HL-60 (cell line): ENCODE measurements at regions not wholly inside any gene's neighbourhood (a gene's known extent, or its start where the extent isn't known, plus 50 kb on each side); places are given as distances from the start of the nearest gene placed in this dataset.
"Not testable (repeated sequence)": the region's sequence is repeated elsewhere in the genome, so short reads cannot be mapped to it uniquely, and the experiment has no call there.

ENCODE experiments used
- DNase-seq, 2 experiments: peaks; one replicate each; pipeline ENCODE4 v3.0.0-alpha.2; 2010 to 2020; ENCODE audit warnings: low read depth in 1 of 2, low spot score in 1 of 2
- H3K27ac ChIP-seq: fragments of 250-450 bp; sonication (Bioruptor Pico); replicated peaks from 2 replicates; pipeline ENCODE4 v1.5.1; 2020; ENCODE audit warnings: mild to moderate bottlenecking, moderate library complexity
- H3K27me3 ChIP-seq: fragments of 250-450 bp; sonication (Bioruptor Pico); 2 replicates; pipeline ENCODE4 v1.5.1; 2021; ENCODE audit warnings: mild to moderate bottlenecking, moderate library complexity; ENCODE audit not compliant: insufficient read depth, poor library complexity, severe bottlenecking
- H3K4me3 ChIP-seq: replicated peaks from 2 replicates; pipeline ENCODE4 v1.5.1; 2011; ENCODE audit warnings: mild to moderate bottlenecking, control low read depth, low read length; ENCODE audit not compliant: insufficient read depth
- GABPA ChIP-seq: IDR thresholded peaks from 2 replicates; pipeline ENCODE4 v1.6.1; 2012; ENCODE audit warnings: low read depth
- POLR2AphosphoS5 ChIP-seq: IDR thresholded peaks from 2 replicates; pipeline ENCODE4 v1.6.1; 2012; ENCODE audit warnings: low read depth
- SPI1 ChIP-seq: IDR thresholded peaks from 2 replicates; pipeline ENCODE4 v1.6.1; 2012; ENCODE audit warnings: low read depth, mild to moderate bottlenecking, borderline replicate concordance
- TF ChIP-seq, protein P1 (sequence below): IDR thresholded peaks from one replicate; pipeline ENCODE4 v1.5.1; 2011; ENCODE audit warnings: low read length, control low read depth, inconsistent platforms; ENCODE audit not compliant: insufficient read depth
- TF ChIP-seq, protein P2 (sequence below): IDR thresholded peaks from 2 replicates; pipeline ENCODE4 v1.6.1; 2012; ENCODE audit warnings: low read depth; ENCODE audit not compliant: insufficient replicate concordance

DNA sequence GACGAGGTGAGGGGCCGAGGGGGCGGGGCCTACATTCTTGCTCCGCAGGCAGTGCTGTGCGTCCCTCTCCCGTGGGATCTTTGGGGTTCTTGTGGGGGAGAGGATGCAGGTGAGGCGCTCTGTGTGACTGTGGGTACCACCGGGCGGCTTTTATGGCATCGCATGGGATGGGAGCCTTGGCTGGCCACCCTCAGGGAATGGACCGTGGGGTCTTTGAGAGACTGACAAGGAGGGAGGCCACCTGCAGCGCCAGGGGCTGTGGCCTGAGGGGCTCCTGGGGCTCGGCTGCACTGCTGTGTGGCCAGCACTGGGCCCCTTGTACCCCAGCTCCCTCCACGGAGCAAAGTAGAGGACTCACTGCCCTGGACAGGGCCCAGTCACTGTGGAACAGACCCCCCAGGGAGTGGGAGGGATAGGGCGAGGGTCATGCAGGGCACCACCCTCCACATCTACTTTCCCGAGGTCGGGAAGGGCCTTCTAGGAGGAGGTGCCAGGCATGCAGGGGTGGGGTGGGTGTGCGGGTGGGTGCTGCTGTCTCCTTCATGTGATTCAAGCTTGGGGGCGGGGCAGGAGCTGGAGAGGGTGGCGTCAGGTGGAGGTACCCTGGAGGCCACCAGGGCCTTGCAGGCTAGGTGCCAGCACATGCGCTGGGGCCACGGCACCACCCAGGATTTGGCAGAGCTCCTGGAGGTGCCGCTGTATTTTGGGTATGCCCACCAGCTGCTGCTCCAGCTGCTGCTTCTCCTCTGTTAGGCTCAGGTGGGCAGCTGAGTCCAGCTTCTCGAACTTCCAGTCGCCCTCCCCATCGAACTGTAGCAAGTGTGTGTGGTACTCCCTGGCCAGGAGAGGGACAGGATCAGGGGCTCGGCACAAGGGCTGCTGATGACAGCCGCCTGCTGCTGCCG lies 1072.4 kb downstream of the RPIA start:
- TF ChIP-seq SPI1: no peak
- TF ChIP-seq, protein P1, sequence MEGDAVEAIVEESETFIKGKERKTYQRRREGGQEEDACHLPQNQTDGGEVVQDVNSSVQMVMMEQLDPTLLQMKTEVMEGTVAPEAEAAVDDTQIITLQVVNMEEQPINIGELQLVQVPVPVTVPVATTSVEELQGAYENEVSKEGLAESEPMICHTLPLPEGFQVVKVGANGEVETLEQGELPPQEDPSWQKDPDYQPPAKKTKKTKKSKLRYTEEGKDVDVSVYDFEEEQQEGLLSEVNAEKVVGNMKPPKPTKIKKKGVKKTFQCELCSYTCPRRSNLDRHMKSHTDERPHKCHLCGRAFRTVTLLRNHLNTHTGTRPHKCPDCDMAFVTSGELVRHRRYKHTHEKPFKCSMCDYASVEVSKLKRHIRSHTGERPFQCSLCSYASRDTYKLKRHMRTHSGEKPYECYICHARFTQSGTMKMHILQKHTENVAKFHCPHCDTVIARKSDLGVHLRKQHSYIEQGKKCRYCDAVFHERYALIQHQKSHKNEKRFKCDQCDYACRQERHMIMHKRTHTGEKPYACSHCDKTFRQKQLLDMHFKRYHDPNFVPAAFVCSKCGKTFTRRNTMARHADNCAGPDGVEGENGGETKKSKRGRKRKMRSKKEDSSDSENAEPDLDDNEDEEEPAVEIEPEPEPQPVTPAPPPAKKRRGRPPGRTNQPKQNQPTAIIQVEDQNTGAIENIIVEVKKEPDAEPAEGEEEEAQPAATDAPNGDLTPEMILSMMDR: no peak
- TF ChIP-seq POLR2AphosphoS5: no peak
- TF ChIP-seq GABPA: no peak
- TF ChIP-seq, protein P2, sequence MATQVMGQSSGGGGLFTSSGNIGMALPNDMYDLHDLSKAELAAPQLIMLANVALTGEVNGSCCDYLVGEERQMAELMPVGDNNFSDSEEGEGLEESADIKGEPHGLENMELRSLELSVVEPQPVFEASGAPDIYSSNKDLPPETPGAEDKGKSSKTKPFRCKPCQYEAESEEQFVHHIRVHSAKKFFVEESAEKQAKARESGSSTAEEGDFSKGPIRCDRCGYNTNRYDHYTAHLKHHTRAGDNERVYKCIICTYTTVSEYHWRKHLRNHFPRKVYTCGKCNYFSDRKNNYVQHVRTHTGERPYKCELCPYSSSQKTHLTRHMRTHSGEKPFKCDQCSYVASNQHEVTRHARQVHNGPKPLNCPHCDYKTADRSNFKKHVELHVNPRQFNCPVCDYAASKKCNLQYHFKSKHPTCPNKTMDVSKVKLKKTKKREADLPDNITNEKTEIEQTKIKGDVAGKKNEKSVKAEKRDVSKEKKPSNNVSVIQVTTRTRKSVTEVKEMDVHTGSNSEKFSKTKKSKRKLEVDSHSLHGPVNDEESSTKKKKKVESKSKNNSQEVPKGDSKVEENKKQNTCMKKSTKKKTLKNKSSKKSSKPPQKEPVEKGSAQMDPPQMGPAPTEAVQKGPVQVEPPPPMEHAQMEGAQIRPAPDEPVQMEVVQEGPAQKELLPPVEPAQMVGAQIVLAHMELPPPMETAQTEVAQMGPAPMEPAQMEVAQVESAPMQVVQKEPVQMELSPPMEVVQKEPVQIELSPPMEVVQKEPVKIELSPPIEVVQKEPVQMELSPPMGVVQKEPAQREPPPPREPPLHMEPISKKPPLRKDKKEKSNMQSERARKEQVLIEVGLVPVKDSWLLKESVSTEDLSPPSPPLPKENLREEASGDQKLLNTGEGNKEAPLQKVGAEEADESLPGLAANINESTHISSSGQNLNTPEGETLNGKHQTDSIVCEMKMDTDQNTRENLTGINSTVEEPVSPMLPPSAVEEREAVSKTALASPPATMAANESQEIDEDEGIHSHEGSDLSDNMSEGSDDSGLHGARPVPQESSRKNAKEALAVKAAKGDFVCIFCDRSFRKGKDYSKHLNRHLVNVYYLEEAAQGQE: no peak
- H3K27ac ChIP-seq: no peak overlapping the region
- H3K4me3 ChIP-seq: no peak overlapping the region
- no peak for DNase-seq
- H3K27me3 ChIP-seq: peaks cover 17% of the 10 kb centered on the region

DNA sequence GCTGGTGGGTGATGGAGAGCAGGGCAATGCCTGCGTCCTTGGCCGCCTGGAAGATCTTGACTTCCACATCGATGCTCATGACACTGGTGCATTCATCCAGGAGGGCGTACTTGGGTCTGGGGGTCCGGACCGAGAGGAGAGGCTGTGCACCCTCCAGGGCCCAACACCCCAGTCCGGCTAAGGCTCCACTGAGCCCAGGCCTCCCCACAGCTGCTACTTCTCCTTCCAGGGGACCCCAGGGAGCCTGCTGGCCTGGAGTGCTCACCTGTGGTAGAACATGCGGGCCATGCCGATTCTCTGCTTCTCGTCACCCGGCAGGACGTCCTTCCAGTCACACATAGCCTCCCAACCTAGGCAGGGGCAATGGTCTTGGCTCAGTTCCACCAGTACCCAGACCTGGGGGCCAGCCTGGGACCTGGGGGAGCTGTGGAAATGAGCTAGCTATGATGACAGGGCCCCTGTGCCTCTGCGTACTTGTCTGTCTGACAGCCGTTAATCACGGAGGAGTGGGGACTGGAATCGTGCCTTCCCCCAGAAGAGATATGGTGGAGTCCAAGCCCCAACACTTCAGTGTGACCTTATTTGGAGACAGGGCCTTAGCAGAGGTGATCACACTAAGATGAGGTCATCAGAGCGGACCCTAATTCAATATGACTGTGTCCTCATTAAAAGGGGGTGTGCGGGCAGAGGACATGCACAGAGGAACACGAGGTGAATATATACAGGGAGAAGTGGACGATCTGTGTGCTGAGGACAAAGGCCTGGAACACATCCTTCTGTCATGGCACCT lies 1073.3 kb downstream of the RPIA start:
- H3K4me3 ChIP-seq, DNase-seq: not testable (repeated sequence)
- peaks cover 20% of the 10 kb centered on the region for H3K27me3 ChIP-seq

DNA sequence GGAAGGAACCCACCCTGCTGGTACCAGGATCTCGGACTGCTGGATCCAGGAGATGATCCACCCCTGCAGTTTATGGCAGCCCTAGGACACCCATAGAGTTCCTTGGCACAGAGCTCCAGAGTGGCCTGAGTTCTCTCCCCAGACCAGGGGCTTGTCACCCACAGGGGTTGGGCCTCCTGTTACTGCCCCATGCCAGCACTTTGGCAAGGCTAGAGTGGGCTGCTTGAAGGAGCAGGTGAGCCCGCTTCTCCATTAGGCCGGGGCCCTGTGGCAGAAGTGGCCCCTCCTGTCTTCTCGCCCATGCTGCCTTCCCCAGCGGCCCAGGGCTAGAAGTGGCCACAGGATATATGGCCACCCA lies 1073.9 kb downstream of the RPIA start:
- not testable (repeated sequence) for H3K4me3 ChIP-seq, H3K27ac ChIP-seq, DNase-seq
- H3K27me3 ChIP-seq: peaks cover 20% of the 10 kb centered on the region

More for the DNA sequence above, 1073.3 kb downstream of the RPIA start:
- H3K27ac ChIP-seq: not testable (repeated sequence)

DNA sequence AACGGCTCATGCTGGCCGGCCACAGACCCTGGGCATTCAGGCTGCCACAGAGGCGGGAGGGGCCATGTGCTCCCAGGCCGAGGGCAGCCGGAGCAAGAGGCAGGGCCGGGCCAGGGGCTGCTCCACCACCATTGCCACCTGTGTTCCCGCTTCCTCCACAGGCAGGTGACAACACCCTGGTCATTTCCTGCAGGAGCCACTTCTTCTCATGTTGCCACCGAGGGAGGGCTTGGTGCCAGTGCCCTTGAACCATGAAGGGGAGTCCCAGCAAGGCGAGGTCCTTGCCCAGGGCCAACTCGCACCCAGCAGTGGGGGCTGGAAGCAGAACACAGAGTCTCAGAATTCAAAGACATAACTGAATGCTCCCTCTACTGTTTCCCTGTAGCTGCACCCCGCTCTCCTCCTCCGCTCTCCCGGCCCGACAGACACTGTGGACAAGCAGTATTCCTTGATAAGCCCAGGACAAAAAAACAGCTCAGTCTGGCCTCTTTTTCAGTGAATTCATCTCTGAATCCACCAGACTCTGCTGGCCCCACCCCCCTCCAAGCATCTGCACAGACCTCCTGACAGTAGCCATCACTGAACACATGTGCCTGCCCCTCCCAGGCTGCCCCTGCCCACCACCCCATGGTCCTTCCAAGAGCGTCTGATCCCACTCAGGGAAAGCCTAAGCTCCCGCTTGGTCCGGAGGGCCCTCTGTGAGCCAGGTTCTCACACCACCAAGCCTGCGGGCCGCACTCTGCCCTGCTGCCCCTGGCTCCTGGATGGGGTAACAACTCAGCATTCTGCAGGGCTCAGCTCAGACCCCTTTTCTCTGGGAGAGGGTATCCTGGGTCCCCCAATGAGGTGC lies 1074.9 kb downstream of the RPIA start:
- H3K27ac ChIP-seq, H3K4me3 ChIP-seq, DNase-seq: not testable (repeated sequence)
- peaks cover 20% of the 10 kb centered on the region for H3K27me3 ChIP-seq

DNA sequence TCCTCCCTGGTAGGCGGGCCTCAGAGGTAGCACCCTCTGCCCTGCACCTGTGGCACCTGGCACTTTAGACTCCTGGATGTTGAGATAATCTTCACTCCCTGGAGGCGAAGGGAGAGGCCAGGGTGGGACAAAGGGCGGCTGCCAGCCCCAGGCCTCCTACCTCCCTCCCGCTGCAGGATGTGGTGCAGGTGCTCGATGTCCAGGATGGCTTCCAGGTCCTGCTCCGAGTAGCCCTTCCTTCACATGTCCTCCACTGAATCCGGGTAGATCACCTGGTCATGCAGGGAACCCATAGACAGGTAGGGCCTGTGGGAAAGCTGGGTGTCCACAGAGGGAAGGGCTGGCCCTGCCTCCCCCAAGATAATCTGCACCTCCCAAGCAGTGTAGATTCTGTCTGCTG lies 1075.6 kb downstream of the RPIA start:
- not testable (repeated sequence) for H3K4me3 ChIP-seq, DNase-seq, H3K27ac ChIP-seq
- H3K27me3 ChIP-seq: peaks cover 20% of the 10 kb centered on the region

DNA sequence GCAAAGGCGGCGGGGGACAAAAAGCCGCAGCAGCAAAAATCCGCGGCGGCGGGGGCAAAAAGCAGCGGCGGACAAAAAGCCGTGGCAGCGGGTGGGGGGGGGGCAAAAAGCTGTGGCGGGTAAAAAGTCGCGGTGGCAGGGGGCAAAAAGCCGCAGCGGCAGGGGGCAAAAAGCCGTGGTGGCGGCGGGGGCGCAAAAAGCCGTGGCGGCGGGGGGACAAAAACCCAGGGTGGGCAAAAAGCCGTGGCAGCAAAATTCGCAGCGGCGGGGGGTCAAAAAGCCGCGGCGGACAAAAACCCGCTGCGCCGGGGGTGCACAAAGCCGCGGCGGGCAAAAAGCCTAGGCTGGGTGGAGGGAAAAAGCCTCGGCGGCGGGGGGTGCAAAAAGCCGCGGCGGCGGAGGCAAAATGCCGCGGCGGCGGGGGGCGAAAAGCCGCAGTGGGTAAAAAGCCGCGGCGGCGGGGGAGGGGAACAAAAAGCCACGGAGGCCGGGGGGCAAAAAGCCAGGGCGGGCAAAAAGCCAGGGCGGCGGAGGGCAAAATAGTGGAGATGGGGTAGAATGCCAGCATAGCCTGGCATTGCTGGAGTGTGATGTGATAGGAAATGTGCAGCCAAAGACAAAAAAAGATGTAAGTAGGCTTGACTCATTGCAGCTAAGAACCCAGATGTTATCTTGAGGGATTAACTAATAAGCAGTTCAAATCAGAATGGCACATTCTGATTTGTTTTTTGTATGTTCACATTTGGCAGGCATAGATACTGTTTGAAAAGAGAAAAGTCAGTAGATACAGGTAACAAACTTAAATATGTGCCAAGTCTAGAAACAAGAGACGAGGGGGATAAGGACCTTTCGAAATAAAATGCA lies 1076.3 kb downstream of the RPIA start:
- no peak for DNase-seq
- H3K27ac ChIP-seq: no peak overlapping the region
- H3K4me3 ChIP-seq: no peak overlapping the region
- TF ChIP-seq GABPA (no peak), POLR2AphosphoS5 (no peak), SPI1 (no peak)
- TF ChIP-seq, protein P1: no peak
- TF ChIP-seq, protein P2: no peak
- peaks cover 20% of the 10 kb centered on the region for H3K27me3 ChIP-seq
